ENCODE measurements at regions not wholly inside any gene's neighbourhood (a gene's known extent, or its start where the extent isn't known, plus 50 kb on each side); places are given as distances from the start of the nearest gene placed in this dataset.

GRCh38 chr3:34015204-34016142 lies 217.0 kb downstream of the PDCD6IP start:
- Histone ChIP-seq H2AFZ (ENCODE audit: low read depth, low read length) (no peak overlapping the region), H3K79me2 (replicated peaks; ENCODE audit: insufficient read depth, low read length) (no peaks in the 10 kb centered on the region), H3K9ac (ENCODE audit: low read length) (no peak overlapping the region), H3K4me2 (ENCODE audit: low read length) (peak overlapping the region; percentile 44), H3F3A (ENCODE audit: insufficient read depth, low read length, poor library complexity, severe bottlenecking) (no peaks in the 10 kb centered on the region), H3K9me2 (ENCODE audit: insufficient read depth, low read length) (no peaks in the 10 kb centered on the region), H3K9me3 (ENCODE audit: low read length) (no peaks in the 10 kb centered on the region), H3K27ac (ENCODE audit: low read length) (peak overlapping the region; percentile 71), H4K20me1 (ENCODE audit: insufficient read depth) (no peaks in the 10 kb centered on the region), H3K4me3 (ENCODE audit: low read length) (no peak overlapping the region), H3K36me3 (ENCODE audit: insufficient read depth, low read length) (no peaks in the 10 kb centered on the region), H3K27me3 (ENCODE audit: insufficient read depth, low read depth, low read length) (no peaks in the 10 kb centered on the region)
- TF ChIP-seq TAF1 (IDR thresholded peaks at IDR 0.05; ENCODE audit: low read depth), result no peak
- no peak for TF ChIP-seq EZH2 (IDR thresholded peaks at IDR 0.05; ENCODE audit: borderline replicate concordance, insufficient read depth, low read length, poor library complexity, severe bottlenecking)
- TF ChIP-seq CTCF (IDR thresholded peaks at IDR 0.05; ENCODE audit: poor library complexity, severe bottlenecking), result peak; percentile 38
- TF ChIP-seq EP300 (conservative IDR thresholded peaks at IDR 0.05; ENCODE audit: poor library complexity, severe bottlenecking), result no peak

GRCh38 chr3:34016925-34017587 lies 218.6 kb downstream of the PDCD6IP start:
- H3F3A ChIP-seq (ENCODE audit: insufficient read depth, low read length, poor library complexity, severe bottlenecking), result no peaks in the 10 kb centered on the region
- H3K27me3 ChIP-seq (ENCODE audit: insufficient read depth, low read depth, low read length), result no peaks in the 10 kb centered on the region
- no peaks in the 10 kb centered on the region for H3K79me2 ChIP-seq (replicated peaks; ENCODE audit: insufficient read depth, low read length)
- H4K20me1 ChIP-seq (ENCODE audit: insufficient read depth), result no peaks in the 10 kb centered on the region
- H3K4me2 ChIP-seq (ENCODE audit: low read length), result no peak overlapping the region
- H3K27ac ChIP-seq (ENCODE audit: low read length), result no peak overlapping the region
- H3K9me3 ChIP-seq (ENCODE audit: low read length), result no peaks in the 10 kb centered on the region
- no peaks in the 10 kb centered on the region for H3K9me2 ChIP-seq (ENCODE audit: insufficient read depth, low read length)
- no peak overlapping the region for H3K4me3 ChIP-seq (ENCODE audit: low read length)
- no peak overlapping the region for H3K9ac ChIP-seq (ENCODE audit: low read length)
- TF ChIP-seq MXI1 (conservative IDR thresholded peaks at IDR 0.05; ENCODE audit: poor library complexity, severe bottlenecking) (no peak), RAD21 (conservative IDR thresholded peaks at IDR 0.05) (no peak), TAF1 (IDR thresholded peaks at IDR 0.05; ENCODE audit: low read depth) (no peak), EP300 (conservative IDR thresholded peaks at IDR 0.05; ENCODE audit: poor library complexity, severe bottlenecking) (no peak), CTCF (IDR thresholded peaks at IDR 0.05; ENCODE audit: poor library complexity, severe bottlenecking) (no peak), REST (IDR thresholded peaks at IDR 0.05; ENCODE audit: borderline replicate concordance) (no peak), SMC3 (conservative IDR thresholded peaks at IDR 0.05; ENCODE audit: poor library complexity) (no peak)
- H3K36me3 ChIP-seq (ENCODE audit: insufficient read depth, low read length), result no peaks in the 10 kb centered on the region
- H2AFZ ChIP-seq (ENCODE audit: low read depth, low read length), result no peak overlapping the region

Data from neural cell (in vitro differentiated cells).